ENCODE measurements at regions not wholly inside any gene's neighbourhood (a gene's known extent, or its start where the extent isn't known, plus 50 kb on each side); places are given as distances from the start of the nearest gene placed in this dataset.

- TF ChIP-seq RARB (CRISPR knock-in tag; IDR thresholded peaks at IDR 0.05): no peak
These were observed 94.8 kb upstream of the DCLK2 start (continued) for GRCh38 chr4:149983401-149983800.

- no peak for ATAC-seq
- TF ChIP-seq CREB5 (CRISPR knock-in tag; IDR thresholded peaks at IDR 0.05; ENCODE audit: low read depth): no peak
- TF ChIP-seq RARB (CRISPR knock-in tag; IDR thresholded peaks at IDR 0.05): no peak
These were observed 94.3 kb upstream of the DCLK2 start for GRCh38 chr4:149983931-149984330.

- no peak for ATAC-seq
- no peak for TF ChIP-seq ISL1 (CRISPR knock-in tag; IDR thresholded peaks at IDR 0.05)
- TF ChIP-seq CSDC2 (CRISPR knock-in tag; IDR thresholded peaks at IDR 0.05): no peak
- TF ChIP-seq GLIS3 (CRISPR knock-in tag; IDR thresholded peaks at IDR 0.05): no peak
- TF ChIP-seq PATZ1 (CRISPR knock-in tag; IDR thresholded peaks at IDR 0.05; ENCODE audit: borderline replicate concordance): no peak
These were observed 92.3 kb upstream of the DCLK2 start for GRCh38 chr4:149985981-149986380.

GRCh38 chr4:149986917-149987316 lies 91.3 kb upstream of the DCLK2 start:
- TF ChIP-seq ZNF70 (CRISPR knock-in tag; IDR thresholded peaks at IDR 0.05): no peak
- no peak for TF ChIP-seq ARNTL (CRISPR knock-in tag; IDR thresholded peaks at IDR 0.05; ENCODE audit: borderline replicate concordance, low read depth)
- no peak for TF ChIP-seq TCF4 (CRISPR knock-in tag; IDR thresholded peaks at IDR 0.05; ENCODE audit: borderline replicate concordance)
- TF ChIP-seq POU6F1 (CRISPR knock-in tag; IDR thresholded peaks at IDR 0.05; ENCODE audit: borderline replicate concordance, low read depth): no peak
- TF ChIP-seq CSDC2 (CRISPR knock-in tag; IDR thresholded peaks at IDR 0.05): no peak
- no peak for TF ChIP-seq ZC3H10 (CRISPR knock-in tag; IDR thresholded peaks at IDR 0.05)
- no peak for TF ChIP-seq RARB (CRISPR knock-in tag; IDR thresholded peaks at IDR 0.05)
- no peak for TF ChIP-seq TSHZ2 (CRISPR knock-in tag; IDR thresholded peaks at IDR 0.05)
- TF ChIP-seq BACH2 (CRISPR knock-in tag; IDR thresholded peaks at IDR 0.05; ENCODE audit: borderline replicate concordance): no peak
- TF ChIP-seq ESRRG (CRISPR knock-in tag; IDR thresholded peaks at IDR 0.05): no peak
- no peak for TF ChIP-seq TOX (CRISPR knock-in tag; IDR thresholded peaks at IDR 0.05; ENCODE audit: borderline replicate concordance)
- TF ChIP-seq SNAI2 (CRISPR knock-in tag; IDR thresholded peaks at IDR 0.05): no peak
- TF ChIP-seq ZNF8 (CRISPR knock-in tag; IDR thresholded peaks at IDR 0.05): no peak
- ATAC-seq: peak; percentile 33; the same call in 2 of the 3 replicates

- TF ChIP-seq TSHZ2 (CRISPR knock-in tag; IDR thresholded peaks at IDR 0.05): 0 out of 2 replicates have a peak, but pooled peaks have one; percentile 31
- TF ChIP-seq ZNF70 (CRISPR knock-in tag; IDR thresholded peaks at IDR 0.05): no peak
- TF ChIP-seq RARB (CRISPR knock-in tag; IDR thresholded peaks at IDR 0.05): no peak
- TF ChIP-seq TOX (CRISPR knock-in tag; IDR thresholded peaks at IDR 0.05; ENCODE audit: borderline replicate concordance): peak; percentile 55; the same call in 1 of the 2 replicates
- ATAC-seq: peak; percentile 80
These were observed 90.7 kb upstream of the DCLK2 start for GRCh38 chr4:149987330-149988086.
